T-helper 17 cell (primary cell): ENCODE measurements at regions not wholly inside any gene's neighbourhood (a gene's known extent, or its start where the extent isn't known, plus 50 kb on each side); places are given as distances from the start of the nearest gene placed in this dataset.
A peak's percentile ranks its signal among the peaks of the same experiment; 100 is the strongest.
"Not testable (repeated sequence)": the region's sequence is repeated elsewhere in the genome, so short reads cannot be mapped to it uniquely, and the experiment has no call there.

Experiments
- ATAC-seq: fragments of 150-1000 bp; cut with Tn5 transposase; 2 replicates; pipeline ENCODE4 v1.10.0; 2021; ENCODE audit warnings: mild to moderate bottlenecking, moderate library complexity
- DNase-seq, 3 donors: peaks; one replicate each; pipeline versions ENCODE4 v3.0.0 to v3.0.0-alpha.2; 2020 to 2021
- H3K9me3 ChIP-seq: one replicate; pipeline ENCODE4 v1.7.0; 2013; ENCODE audit warnings: low read length, mild to moderate bottlenecking; ENCODE audit not compliant: control insufficient read depth, poor library complexity, severe bottlenecking
- H3K27ac Mint-ChIP-seq: one replicate; pipeline ENCODE4 v1.8.0; 2022; ENCODE audit warnings: mild to moderate bottlenecking, moderate library complexity, mixed read lengths
- H3K27me3 Mint-ChIP-seq: one replicate; pipeline ENCODE4 v1.8.0; 2022; ENCODE audit warnings: mixed read lengths
- H3K36me3 Mint-ChIP-seq: one replicate; pipeline ENCODE4 v1.8.0; 2022; ENCODE audit warnings: low read depth, mixed read lengths
- H3K4me1 Mint-ChIP-seq: one replicate; pipeline ENCODE4 v1.8.0; 2022; ENCODE audit warnings: mild to moderate bottlenecking, mixed read lengths
- H3K4me3 Mint-ChIP-seq: one replicate; pipeline ENCODE4 v1.8.0; 2022; ENCODE audit warnings: mild to moderate bottlenecking, moderate library complexity, mixed read lengths

GRCh38 chr1:121483961-121484424 lies 299.2 kb downstream of the SRGAP2C start:
- no peaks in the 10 kb centered on the region for H3K36me3 Mint-ChIP-seq
- ATAC-seq (no peak), DNase-seq (no peak)
- no peaks in the 10 kb centered on the region for H3K9me3 ChIP-seq
- H3K27me3 Mint-ChIP-seq = no peaks in the 10 kb centered on the region
- H3K4me1 Mint-ChIP-seq = no peaks in the 10 kb centered on the region
- H3K27ac Mint-ChIP-seq = no peak overlapping the region
- no peak overlapping the region for H3K4me3 Mint-ChIP-seq

DNA sequence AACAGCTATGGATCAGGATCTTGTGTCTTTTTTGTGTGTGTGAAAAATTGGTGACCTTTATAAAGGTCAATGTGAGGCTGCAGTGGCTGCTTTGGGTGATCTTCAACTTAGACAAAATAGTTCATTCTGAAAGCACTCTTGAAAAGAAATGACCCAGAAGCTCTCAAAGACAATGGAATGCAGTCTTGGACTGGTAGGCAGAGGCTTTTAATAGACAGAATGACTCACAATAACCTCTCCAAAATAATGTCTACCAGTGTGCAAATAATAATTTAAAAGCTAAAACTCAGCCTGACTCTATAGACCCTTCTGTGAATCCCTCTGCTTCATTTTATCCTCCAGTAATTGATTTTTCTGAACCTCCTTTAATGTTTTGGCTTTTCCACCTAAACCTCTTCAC lies 310.0 kb downstream of the SRGAP2C start:
- H3K27ac Mint-ChIP-seq, H3K4me1 Mint-ChIP-seq, DNase-seq, H3K27me3 Mint-ChIP-seq, H3K36me3 Mint-ChIP-seq, H3K4me3 Mint-ChIP-seq, ATAC-seq, H3K9me3 ChIP-seq: not testable (repeated sequence)

- not testable (repeated sequence) for H3K9me3 ChIP-seq, DNase-seq, H3K27me3 Mint-ChIP-seq, ATAC-seq, H3K36me3 Mint-ChIP-seq, H3K4me3 Mint-ChIP-seq, H3K27ac Mint-ChIP-seq
- peaks cover 17% of the 10 kb centered on the region for H3K4me1 Mint-ChIP-seq
Measured at GRCh38 chr1:121511455-121511854, 326.7 kb downstream of the SRGAP2C start.

- ATAC-seq, DNase-seq, H3K27me3 Mint-ChIP-seq, H3K9me3 ChIP-seq, H3K4me3 Mint-ChIP-seq, H3K36me3 Mint-ChIP-seq: not testable (repeated sequence)
- H3K27ac Mint-ChIP-seq = peak overlapping the region; percentile 0
- peaks cover 19% of the 10 kb centered on the region for H3K4me1 Mint-ChIP-seq
Measured at GRCh38 chr1:121511876-121512275, 327.1 kb downstream of the SRGAP2C start.

DNA sequence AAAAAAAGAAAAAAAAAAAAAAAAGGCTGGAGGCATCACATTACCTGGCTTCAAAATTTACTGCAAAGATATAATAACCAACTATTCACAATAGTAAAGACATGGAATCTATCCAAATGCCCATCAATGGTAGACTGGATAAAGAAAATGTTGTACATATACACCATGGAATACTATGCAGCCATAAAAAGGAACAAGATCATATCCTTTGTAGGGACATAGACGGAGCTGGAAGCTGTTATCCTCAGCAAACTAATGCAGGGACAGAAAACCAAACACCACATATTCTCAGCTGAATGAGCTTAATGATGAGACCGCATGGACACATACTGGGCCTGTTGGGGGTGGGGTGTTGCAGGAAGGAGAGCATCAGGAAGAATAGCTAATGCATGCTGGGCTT lies 330.5 kb downstream of the SRGAP2C start:
- Mint-ChIP-seq H3K36me3 (no peaks in the 10 kb centered on the region), H3K4me3 (no peak overlapping the region), H3K27ac (peak overlapping the region; percentile 70), H3K4me1 (peaks cover 41% of the 10 kb centered on the region), H3K27me3 (no peaks in the 10 kb centered on the region)
- ATAC-seq (no peak), DNase-seq (no peak)
- H3K9me3 ChIP-seq = no peaks in the 10 kb centered on the region

DNA sequence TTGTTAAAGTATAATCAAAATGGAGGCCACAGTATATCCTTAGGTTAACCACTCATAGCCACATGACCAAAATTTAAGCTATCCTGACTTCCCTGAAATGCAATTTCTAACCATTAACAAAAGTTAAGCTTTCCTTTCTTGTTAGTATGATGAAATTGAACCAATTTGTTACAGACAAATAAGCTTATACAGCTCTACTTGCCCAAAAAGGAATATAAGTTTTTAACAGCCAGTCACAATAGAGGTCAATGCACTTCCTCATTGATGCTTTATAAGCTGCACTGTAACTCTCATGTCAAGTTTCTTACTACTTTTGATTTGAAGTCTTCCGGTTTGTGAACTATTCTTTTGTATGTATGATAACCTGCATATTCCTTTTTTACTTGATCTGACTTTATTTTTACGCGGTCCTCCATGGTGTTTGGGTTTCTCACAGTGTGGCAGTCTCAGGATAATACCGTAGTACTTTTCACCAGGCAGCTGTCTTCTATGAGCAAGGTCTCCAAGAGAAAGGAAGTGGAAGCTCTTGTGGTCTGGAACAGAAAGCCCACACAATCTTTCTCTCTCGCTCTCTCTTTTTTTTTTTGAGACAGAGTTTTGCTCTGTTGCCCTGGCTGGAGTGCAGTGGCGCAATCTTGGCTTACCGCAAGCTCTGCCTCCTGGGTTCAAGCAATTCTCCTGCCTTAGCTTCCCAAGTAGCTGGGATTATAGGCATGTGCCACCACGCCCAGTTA lies 331.6 kb downstream of the SRGAP2C start:
- no peaks in the 10 kb centered on the region for H3K27me3 Mint-ChIP-seq
- ATAC-seq (peak; percentile 49), DNase-seq (no peak)
- peaks cover 48% of the 10 kb centered on the region for H3K4me1 Mint-ChIP-seq
- peak overlapping the region; percentile 70 for H3K27ac Mint-ChIP-seq
- H3K36me3 Mint-ChIP-seq = no peaks in the 10 kb centered on the region
- peak overlapping the region; percentile 68 for H3K4me3 Mint-ChIP-seq
- H3K9me3 ChIP-seq = no peaks in the 10 kb centered on the region

GRCh38 chr1:121517586-121518230 lies 332.9 kb downstream of the SRGAP2C start:
- ATAC-seq (no peak), DNase-seq (no peak)
- peak overlapping the region; percentile 95 for H3K4me3 Mint-ChIP-seq
- no peaks in the 10 kb centered on the region for H3K36me3 Mint-ChIP-seq
- peak overlapping the region; percentile 70 for H3K27ac Mint-ChIP-seq
- H3K4me1 Mint-ChIP-seq = peaks cover 45% of the 10 kb centered on the region
- no peaks in the 10 kb centered on the region for H3K27me3 Mint-ChIP-seq
- no peaks in the 10 kb centered on the region for H3K9me3 ChIP-seq

GRCh38 chr1:121518726-121519041 lies 333.9 kb downstream of the SRGAP2C start:
- Mint-ChIP-seq H3K27ac (peak overlapping the region; percentile 70), H3K4me3 (peak overlapping the region; percentile 95), H3K27me3 (no peaks in the 10 kb centered on the region), H3K4me1 (peaks cover 47% of the 10 kb centered on the region), H3K36me3 (no peaks in the 10 kb centered on the region)
- no peak for DNase-seq
- no peaks in the 10 kb centered on the region for H3K9me3 ChIP-seq
- ATAC-seq = no peak

DNA sequence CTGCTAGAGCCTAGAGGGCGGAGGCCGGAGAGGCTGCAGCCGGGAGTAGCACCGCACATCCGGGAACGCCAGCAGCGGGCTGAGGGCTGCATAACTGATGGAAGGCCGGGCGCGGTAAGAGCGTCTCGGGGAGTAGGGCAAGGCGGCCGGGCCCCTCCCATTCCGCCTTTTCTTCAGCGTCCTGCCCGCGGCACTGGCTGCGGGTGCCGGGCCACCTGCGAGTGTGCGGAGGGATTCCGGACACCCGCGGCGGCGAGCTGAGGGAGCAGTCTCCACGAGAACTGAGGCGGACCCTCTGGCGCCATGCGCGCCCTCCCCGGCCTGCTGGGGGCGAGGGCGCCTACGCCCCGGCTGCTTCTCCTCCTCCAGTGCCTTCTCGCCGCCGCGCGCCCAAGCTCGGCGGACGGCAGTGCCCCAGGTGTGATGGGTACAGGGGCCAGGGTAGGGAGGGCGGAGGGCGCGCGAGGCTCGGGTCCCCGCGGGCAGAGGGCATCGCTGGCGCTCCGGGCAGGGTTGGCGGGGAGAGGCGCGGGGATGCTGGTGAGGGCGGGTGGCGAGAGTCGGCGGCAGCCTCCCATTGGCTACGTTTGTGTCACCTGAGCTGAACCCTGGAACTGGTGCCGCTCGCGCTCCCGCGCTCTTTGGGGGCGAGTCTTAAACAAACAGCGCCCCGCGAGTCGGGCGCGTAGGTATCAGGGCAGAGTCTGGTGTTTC lies 334.4 kb downstream of the SRGAP2C start:
- H3K27ac Mint-ChIP-seq = peak overlapping the region; percentile 70
- no peaks in the 10 kb centered on the region for H3K36me3 Mint-ChIP-seq
- peak overlapping the region; percentile 95 for H3K4me3 Mint-ChIP-seq
- H3K9me3 ChIP-seq = no peaks in the 10 kb centered on the region
- H3K4me1 Mint-ChIP-seq = peaks cover 48% of the 10 kb centered on the region
- no peaks in the 10 kb centered on the region for H3K27me3 Mint-ChIP-seq
- peak; percentile 90 for ATAC-seq
- DNase-seq = peak; percentile 71 to 76 (median 74)

GRCh38 chr1:121519756-121520286 lies 335.0 kb downstream of the SRGAP2C start:
- Mint-ChIP-seq H3K4me1 (peaks cover 47% of the 10 kb centered on the region), H3K4me3 (peak overlapping the region; percentile 95), H3K27ac (peak overlapping the region; percentile 70)
- not testable (repeated sequence) for H3K36me3 Mint-ChIP-seq, H3K9me3 ChIP-seq, H3K27me3 Mint-ChIP-seq, DNase-seq
- peak; percentile 2 for ATAC-seq

- Mint-ChIP-seq H3K4me1 (peaks cover 37% of the 10 kb centered on the region), H3K4me3 (no peak overlapping the region), H3K27ac (no peak overlapping the region), H3K27me3 (no peaks in the 10 kb centered on the region), H3K36me3 (peaks cover 2% of the 10 kb centered on the region)
- no peaks in the 10 kb centered on the region for H3K9me3 ChIP-seq
- DNase-seq (no peak), ATAC-seq (no peak)
Measured at GRCh38 chr1:121522061-121522759, 337.4 kb downstream of the SRGAP2C start.

DNA sequence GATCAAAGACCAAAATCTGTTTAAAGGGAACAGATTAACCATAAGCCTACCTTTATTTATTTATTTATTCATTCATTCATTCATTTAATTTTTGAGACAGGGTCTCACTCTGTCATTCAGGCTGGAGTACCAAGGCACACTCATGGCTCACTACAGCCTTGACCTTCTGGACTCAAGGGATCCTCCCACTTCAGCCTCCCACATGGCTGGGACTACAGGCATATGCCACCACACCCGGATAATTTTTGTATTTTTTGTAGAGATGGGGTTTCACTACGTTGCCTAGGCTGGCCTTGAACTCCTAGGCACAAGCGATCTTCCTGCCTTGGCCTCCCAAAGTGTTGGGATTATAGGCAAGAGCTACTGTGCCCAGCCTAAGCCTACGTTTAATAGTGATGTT lies 338.3 kb downstream of the SRGAP2C start:
- H3K4me1 Mint-ChIP-seq = peaks cover 30% of the 10 kb centered on the region
- H3K36me3 Mint-ChIP-seq, H3K27ac Mint-ChIP-seq, H3K27me3 Mint-ChIP-seq, DNase-seq, H3K9me3 ChIP-seq, H3K4me3 Mint-ChIP-seq, ATAC-seq: not testable (repeated sequence)

DNA sequence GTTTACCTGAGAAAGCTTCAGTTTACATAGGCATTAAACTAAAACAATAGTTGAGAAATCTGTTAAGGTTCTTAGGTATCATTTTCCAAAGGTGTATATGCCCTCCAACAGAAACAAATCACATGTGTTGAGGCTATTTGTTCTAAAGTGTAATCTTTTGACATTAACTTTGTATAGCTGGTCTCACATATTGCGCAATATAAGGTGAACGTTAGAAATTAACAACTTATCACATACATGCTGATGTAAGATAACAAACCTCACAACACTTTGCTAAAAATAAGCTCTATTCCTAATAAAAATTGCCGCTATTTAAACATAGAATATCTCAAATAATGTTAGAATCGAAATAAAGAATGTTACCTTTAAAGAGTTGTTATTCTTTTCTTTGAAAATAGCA lies 340.6 kb downstream of the SRGAP2C start:
- DNase-seq (no peak), ATAC-seq (no peak)
- Mint-ChIP-seq H3K27ac (no peak overlapping the region), H3K36me3 (peaks cover 4% of the 10 kb centered on the region), H3K4me1 (peaks cover 33% of the 10 kb centered on the region), H3K4me3 (no peak overlapping the region), H3K27me3 (no peaks in the 10 kb centered on the region)
- no peaks in the 10 kb centered on the region for H3K9me3 ChIP-seq
